ENCODE measurements at regions not wholly inside any gene's neighbourhood (a gene's known extent, or its start where the extent isn't known, plus 50 kb on each side); places are given as distances from the start of the nearest gene placed in this dataset.

GRCh38 chr4:128720270-128720669 is 89.2 kb upstream of the JADE1 start:
- TF ChIP-seq, protein P1, sequence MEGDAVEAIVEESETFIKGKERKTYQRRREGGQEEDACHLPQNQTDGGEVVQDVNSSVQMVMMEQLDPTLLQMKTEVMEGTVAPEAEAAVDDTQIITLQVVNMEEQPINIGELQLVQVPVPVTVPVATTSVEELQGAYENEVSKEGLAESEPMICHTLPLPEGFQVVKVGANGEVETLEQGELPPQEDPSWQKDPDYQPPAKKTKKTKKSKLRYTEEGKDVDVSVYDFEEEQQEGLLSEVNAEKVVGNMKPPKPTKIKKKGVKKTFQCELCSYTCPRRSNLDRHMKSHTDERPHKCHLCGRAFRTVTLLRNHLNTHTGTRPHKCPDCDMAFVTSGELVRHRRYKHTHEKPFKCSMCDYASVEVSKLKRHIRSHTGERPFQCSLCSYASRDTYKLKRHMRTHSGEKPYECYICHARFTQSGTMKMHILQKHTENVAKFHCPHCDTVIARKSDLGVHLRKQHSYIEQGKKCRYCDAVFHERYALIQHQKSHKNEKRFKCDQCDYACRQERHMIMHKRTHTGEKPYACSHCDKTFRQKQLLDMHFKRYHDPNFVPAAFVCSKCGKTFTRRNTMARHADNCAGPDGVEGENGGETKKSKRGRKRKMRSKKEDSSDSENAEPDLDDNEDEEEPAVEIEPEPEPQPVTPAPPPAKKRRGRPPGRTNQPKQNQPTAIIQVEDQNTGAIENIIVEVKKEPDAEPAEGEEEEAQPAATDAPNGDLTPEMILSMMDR (IDR thresholded peaks at IDR 0.05 in 8 of 11, conservative IDR thresholded peaks at IDR 0.05 in 3 of 11): no peak
- no peak for TF ChIP-seq POLR2A (IDR thresholded peaks at IDR 0.05)
- no peak for TF ChIP-seq POLR2AphosphoS5 (IDR thresholded peaks at IDR 0.05)
